Right lobe of liver (tissue), 4 donors: ENCODE measurements at regions not wholly inside any gene's neighbourhood (a gene's known extent, or its start where the extent isn't known, plus 50 kb on each side); places are given as distances from the start of the nearest gene placed in this dataset.

Experiments used
- CTCF ChIP-seq, 4 donors: fragments of 200-600 bp in 3 of 4; fragments of 450-650 bp in 1 of 4; IDR thresholded peaks; one replicate each; pipeline versions ENCODE4 v1.5.1 to v1.8.0; 2016 to 2022; ENCODE audit warnings: antibody characterized with exemption in 4 of 4, mild to moderate bottlenecking in 2 of 4
- POLR2A ChIP-seq: fragments of 450-650 bp; IDR thresholded peaks from one replicate; pipeline ENCODE4 v1.6.1; 2017; ENCODE audit warnings: antibody characterized with exemption, mild to moderate bottlenecking
- donor health status: DM: no; HTN: no; CAD: no.
- donor health status: DM: no; HTN: no; CAD: no.
- donor health status: DM: no; HTN: yes; CAD: no.

GRCh38 chr16:62102588-62102987 lies 66.3 kb upstream of the CDH8 start:
- TF ChIP-seq CTCF (IDR thresholded peaks at IDR 0.05) (no peak), POLR2A (no peak)
